GM12873 (cell line): ENCODE measurements at regions not wholly inside any gene's neighbourhood (a gene's known extent, or its start where the extent isn't known, plus 50 kb on each side); places are given as distances from the start of the nearest gene placed in this dataset.

Source experiments
- TF ChIP-seq, protein P1 (sequence below): IDR thresholded peaks from 2 replicates; pipeline ENCODE4 v1.5.1; 2012; ENCODE audit warnings: low read depth, mild to moderate bottlenecking, moderate library complexity, low read length, control low read depth; ENCODE audit not compliant: insufficient read depth; ENCODE audit errors: missing control alignments

DNA sequence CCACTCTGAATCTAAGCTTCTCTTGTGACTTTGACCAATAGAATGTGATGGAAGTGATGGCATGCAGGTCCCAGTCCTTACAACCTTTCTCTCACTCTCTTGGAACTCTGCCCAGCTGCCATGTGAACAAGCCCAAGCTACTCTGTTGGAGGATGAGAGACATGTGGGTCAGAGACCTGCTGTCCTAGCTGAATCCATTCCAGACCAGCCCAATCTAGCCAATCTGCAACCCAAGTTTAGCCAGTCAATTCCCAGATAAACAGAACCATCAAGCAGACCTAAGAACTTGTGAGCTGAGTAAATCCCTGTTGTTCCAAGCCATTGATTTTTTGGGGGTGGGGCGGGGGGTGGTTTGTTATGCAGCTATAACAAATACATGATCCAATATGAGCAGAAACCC is 69.2 kb upstream of the GRK3 start:
- TF ChIP-seq, protein P1, sequence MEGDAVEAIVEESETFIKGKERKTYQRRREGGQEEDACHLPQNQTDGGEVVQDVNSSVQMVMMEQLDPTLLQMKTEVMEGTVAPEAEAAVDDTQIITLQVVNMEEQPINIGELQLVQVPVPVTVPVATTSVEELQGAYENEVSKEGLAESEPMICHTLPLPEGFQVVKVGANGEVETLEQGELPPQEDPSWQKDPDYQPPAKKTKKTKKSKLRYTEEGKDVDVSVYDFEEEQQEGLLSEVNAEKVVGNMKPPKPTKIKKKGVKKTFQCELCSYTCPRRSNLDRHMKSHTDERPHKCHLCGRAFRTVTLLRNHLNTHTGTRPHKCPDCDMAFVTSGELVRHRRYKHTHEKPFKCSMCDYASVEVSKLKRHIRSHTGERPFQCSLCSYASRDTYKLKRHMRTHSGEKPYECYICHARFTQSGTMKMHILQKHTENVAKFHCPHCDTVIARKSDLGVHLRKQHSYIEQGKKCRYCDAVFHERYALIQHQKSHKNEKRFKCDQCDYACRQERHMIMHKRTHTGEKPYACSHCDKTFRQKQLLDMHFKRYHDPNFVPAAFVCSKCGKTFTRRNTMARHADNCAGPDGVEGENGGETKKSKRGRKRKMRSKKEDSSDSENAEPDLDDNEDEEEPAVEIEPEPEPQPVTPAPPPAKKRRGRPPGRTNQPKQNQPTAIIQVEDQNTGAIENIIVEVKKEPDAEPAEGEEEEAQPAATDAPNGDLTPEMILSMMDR, result no peak

DNA sequence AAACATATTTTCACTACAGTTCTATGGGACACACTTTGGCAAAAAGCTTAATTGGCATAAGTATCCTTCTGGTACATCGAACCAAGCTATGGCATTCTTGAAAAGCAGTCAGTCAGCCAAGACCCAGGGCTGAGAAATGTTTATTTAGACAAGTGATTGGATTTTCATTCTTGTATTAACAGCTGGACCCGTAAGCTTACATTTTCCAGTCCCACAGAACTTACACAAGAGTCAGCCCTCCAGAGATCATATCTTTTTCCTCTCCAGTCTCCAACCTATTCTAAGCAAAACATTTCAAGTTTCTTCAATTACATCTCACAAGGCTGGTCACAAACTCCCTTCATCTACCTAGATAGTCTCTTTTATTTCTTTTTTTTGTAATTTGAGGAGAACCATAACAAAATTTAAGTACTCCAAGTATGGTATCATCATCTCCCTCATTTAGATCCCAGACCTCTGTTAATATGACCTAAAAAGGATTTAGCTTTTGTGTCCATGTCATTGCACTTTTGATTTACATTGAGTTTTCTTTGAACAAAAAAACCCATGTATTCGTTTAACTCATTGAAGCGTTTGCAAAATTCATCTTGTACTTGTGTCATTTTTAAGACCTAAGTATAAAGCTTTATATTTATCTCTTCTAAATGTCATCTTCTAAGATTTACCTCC is 67.9 kb upstream of the GRK3 start:
- TF ChIP-seq, protein P1, result no peak

DNA sequence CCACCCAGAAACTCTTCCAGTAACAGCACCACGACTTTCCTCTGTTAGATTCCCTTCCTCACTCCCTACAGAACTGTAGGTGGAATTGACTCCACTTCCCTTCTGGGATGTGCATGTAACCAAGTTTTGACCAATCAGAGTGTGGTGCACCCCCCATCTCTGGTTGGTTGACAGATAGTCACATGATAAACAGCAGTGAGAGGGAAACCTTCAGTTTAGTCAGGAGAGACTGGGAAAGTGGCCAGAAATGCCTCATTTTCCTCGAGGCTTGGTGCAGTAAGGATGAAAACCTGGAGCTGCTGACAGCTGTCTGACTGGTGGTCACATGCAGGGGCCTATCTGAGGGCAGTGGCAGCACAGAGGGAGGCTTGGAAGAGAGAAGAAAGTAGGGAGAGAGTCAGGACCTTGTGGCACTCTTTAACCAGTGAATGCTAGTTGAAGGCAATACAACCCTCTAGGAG is 67.3 kb upstream of the GRK3 start:
- TF ChIP-seq, protein P1, result no peak

DNA sequence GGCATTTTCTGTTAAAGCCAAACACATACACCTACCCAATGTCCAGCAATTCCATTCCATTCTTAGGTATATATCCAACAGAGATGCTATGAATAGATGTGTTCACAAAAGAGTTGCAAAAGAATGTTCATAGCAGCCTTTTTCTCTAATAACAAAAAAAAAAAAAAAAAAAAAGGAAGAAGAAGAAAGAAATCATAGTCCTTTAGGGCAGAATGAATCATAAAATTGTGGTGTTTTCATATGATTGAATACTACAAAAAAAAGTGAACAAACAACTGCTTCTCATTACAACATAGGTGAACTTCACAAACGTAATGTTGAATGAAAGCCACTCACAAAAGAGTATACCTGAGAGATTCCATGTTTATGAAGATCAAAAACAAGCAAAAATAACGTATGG is 66.8 kb upstream of the GRK3 start:
- TF ChIP-seq, protein P1, result no peak

DNA sequence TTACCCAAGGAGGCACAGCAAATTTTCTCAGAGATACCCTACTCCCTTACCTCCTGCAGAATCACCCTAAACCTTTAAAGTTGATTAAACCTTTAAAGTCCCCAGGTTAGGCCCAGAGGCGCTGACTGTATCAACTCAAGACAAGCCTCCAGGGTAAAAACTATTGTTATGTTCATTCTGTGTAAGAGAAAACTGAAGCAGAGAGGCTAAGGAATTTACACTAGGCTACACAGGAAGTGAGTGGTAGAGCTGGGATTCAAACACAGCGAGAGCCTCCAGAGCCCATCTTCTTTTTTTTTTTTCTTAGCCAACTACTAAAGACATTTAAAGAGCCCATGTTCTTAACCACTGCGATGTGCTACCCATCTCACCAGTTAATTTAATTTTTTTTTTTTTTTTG is 56.3 kb upstream of the GRK3 start:
- TF ChIP-seq, protein P1, result no peak

DNA sequence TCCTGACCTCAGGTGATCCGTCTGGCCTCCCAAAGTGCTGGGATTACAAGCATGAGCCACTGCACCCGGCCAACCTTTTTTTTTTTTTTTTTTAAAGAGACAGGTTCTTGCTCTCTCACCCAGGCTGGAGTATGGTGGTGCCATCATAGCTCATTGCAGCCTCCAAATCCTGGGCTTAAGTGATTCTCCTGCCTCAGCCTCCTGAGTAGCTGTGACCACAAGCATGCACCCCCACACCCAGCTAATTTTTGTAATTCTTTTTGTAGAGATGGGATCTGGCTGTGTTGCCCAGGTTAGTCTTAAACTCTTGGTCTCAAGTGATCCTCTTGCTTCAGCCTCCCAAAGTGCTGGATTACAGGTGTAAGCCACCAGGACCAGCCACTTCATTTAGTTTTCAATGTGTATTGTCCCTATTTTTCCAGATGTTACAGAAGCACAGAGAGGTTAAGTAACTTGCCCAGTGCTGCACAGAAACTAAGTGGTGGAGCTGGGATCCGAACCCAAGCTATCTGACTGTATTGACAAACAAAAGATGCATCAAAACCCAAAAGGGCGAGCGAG is 55.6 kb upstream of the GRK3 start:
- TF ChIP-seq, protein P1, result no peak

DNA sequence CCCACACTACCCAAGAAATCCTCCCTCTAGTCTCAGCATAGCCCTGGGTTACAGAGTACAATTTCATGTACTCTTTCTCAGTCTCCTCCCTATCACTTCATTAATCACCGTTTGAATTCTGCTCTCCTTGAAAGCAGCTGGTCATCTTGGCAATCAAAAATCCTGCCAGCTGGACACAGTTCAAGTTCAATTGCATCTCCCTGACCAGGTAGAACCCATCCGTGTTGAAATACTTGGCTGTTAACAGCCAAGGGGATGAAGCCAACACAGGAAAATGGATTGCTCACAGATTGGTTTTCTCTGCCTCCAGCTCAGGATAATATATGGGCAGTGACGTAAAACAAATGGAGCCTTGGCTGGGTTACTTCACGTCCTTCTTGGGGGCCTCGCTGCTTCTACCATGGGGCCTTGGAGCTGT is 55.1 kb upstream of the GRK3 start:
- TF ChIP-seq, protein P1, result no peak
